HG02623 (cell line): ENCODE measurements at regions not wholly inside any gene's neighbourhood (a gene's known extent, or its start where the extent isn't known, plus 50 kb on each side); places are given as distances from the start of the nearest gene placed in this dataset.

Source experiments
- ATAC-seq: cut with Tn5 transposase; IDR thresholded peaks from one replicate; pipeline ENCODE4 v1.9.1; 2021; ENCODE audit warnings: moderate library complexity; ENCODE audit not compliant: unreplicated experiment

GRCh38 chr5:14090755-14091154 lies 52.4 kb upstream of the TRIO start:
- no peak for ATAC-seq

GRCh38 chr5:14090290-14090689 lies 52.9 kb upstream of the TRIO start:
- ATAC-seq, result no peak

DNA sequence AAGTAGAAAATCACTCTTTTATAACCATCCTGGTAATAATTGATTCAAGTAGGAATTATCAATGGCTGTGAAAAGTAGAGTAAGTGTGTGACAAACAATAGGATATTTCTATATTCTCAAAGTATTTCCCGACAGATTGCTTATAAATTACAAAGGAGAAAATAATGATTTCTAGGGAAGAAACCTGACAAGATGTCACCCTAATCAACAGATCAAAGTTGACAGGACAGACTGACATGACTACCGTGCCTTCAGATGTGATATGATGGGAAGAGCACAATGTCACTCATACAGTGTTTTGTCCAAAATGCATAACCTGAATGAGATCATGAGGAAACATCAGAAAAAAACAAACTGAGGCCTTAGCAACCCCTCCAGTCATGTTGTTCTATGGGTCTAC lies 53.9 kb upstream of the TRIO start:
- no peak for ATAC-seq

- no peak for ATAC-seq
Measured at GRCh38 chr5:14086261-14086660, 56.9 kb upstream of the TRIO start.

GRCh38 chr5:14082973-14083372 lies 60.2 kb upstream of the TRIO start:
- no peak for ATAC-seq

GRCh38 chr5:14082523-14082922 lies 60.6 kb upstream of the TRIO start:
- ATAC-seq, result no peak

- no peak for ATAC-seq
Measured at GRCh38 chr5:14081791-14082190, 61.4 kb upstream of the TRIO start.

- no peak for ATAC-seq
Measured at GRCh38 chr5:14078716-14079115, 64.4 kb upstream of the TRIO start.

- ATAC-seq, result no peak
Measured at GRCh38 chr5:14077501-14077900, 65.6 kb upstream of the TRIO start.

DNA sequence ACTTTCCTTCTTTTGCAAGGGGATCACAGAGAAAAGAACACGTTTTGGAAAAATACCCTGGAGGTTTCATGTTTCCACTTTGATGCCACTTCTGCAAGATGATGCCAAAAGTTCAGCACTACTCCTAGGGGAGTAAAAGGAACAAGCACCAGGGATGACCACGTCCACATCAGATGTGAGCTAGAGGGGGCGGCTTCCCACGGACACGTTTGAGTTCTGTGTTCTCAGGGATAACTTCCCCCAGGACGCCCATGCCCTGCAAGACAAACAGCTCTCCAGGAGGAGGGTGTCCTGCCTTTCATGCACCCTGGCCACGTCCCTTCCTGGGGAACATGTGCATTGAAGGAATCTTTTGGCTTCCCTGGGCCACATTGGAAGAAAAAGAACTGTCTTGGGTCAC lies 66.6 kb upstream of the TRIO start:
- ATAC-seq, result no peak

GRCh38 chr5:14075937-14076336 lies 67.2 kb upstream of the TRIO start:
- ATAC-seq, result no peak

DNA sequence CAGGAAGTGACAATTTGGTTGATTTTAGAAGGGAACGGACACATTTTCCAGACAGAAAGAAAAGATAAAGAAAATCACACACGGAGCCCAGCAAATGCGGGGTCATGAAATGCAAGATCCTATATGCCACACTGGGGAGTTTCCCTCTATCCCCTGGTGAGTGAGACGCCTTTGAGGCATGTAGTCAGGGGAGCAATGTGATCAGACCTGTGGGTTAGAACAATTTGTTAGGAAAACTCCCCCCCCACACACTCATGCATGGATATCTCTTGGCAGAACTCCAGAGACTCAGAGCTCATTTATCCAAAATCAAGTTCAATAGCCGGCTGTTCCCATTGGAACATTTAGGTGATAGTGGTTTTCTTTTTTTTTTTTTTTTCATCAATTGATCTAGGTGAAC lies 71.7 kb upstream of the TRIO start:
- no peak for ATAC-seq

DNA sequence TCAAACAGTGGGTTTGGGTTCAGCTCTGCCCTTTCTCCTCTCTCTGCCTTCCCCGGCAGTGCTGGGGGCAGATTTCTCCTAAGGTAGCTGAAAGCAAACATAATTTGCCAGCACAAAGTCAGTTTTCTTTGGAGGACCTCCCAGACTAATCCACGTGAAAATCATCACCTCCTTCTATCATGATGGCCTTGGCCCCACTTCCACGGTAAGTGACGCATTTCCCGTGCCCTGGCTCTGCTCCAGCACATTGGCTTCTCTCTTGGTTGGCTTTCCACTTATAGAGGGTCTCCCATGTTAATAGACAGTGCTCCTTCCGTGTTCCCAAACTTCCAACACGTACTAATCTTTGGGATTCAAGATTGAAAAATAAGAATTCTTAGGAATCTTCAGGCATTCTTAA lies 74.1 kb upstream of the TRIO start:
- no peak for ATAC-seq

GRCh38 chr5:14068136-14068535 lies 75.0 kb upstream of the TRIO start:
- no peak for ATAC-seq

DNA sequence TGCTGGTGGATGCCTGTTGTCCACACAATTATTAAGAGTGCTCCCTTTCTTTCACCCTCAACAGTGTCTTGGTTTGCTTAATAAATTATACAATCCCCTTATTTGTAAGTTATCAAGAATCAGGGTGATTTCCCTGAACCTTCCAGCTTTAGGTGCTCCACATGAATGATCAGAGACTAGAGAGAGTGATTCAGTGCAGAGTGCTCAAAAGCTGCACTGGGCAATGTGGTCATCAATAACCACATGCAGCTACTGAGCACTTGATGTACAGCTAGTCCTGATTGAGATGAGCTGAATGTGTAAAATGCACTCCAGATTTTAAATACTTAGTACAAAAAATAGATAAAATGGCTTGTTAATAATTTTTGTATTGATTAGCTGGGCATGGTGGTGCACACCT lies 76.8 kb upstream of the TRIO start:
- no peak for ATAC-seq

GRCh38 chr5:14064841-14065240 lies 78.3 kb upstream of the TRIO start:
- ATAC-seq, result no peak

GRCh38 chr5:14063691-14064090 lies 79.5 kb upstream of the TRIO start:
- no peak for ATAC-seq

- ATAC-seq, result no peak
Measured at GRCh38 chr5:14063138-14063537, 80.0 kb upstream of the TRIO start.

DNA sequence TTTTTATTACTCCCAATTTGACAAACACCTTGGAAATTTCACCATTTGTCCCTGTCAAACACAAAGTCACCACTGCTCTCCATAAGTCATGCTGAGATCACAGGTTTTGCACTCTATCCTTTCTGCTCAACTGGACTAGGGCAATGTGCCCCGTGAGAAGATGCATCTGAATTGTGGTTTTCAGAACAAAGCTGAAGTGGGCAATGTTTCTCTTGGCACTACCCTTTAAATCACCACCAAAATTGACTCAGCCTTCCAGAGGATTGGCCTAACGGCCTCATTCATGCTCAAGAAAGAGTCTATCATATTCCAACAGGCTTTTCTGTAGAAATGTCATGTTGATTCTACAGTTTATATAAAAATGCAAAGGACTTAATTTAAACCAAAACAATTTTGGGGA lies 81.0 kb upstream of the TRIO start:
- ATAC-seq, result no peak

- no peak for ATAC-seq
Measured at GRCh38 chr5:14061106-14061505, 82.0 kb upstream of the TRIO start.

GRCh38 chr5:14060218-14060617 lies 82.9 kb upstream of the TRIO start:
- no peak for ATAC-seq

- no peak for ATAC-seq
Measured at GRCh38 chr5:14059810-14060209, 83.3 kb upstream of the TRIO start.

GRCh38 chr5:14057289-14057688 lies 85.9 kb upstream of the TRIO start:
- ATAC-seq, result no peak

DNA sequence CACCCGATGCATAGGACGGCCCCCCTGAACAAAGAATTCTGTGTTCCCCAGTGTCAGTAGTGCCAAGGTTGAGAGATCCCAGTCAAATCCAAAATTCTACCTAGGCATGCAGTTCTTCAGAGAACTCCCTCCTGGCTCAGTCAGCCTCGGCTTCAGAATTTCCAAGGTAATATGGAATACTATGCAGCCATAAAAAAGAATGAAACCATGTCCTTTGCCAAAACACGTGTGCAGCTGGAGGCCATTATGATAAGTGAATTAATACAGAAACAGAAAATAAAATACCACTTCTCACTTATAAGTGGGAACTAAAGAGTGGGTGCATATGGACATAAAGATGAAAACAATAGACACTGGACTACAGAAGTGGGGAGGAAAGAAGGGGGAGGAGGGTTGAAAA lies 87.1 kb upstream of the TRIO start:
- no peak for ATAC-seq
